ENCODE measurements at regions not wholly inside any gene's neighbourhood (a gene's known extent, or its start where the extent isn't known, plus 50 kb on each side); places are given as distances from the start of the nearest gene placed in this dataset.
A peak's percentile ranks its signal among the peaks of the same experiment; 100 is the strongest.

GRCh38 chr5:61659221-61659696 lies 327.2 kb downstream of the ZSWIM6 start:
- Histone ChIP-seq H3K36me3 (no peaks in the 10 kb centered on the region), H3K4me1 (no peaks in the 10 kb centered on the region), H3K27me3 (no peaks in the 10 kb centered on the region), H3K27ac (no peak overlapping the region), H3K9me3 (no peaks in the 10 kb centered on the region), H3K4me3 (no peak overlapping the region)
- no peak for TF ChIP-seq CTCF (IDR thresholded peaks at IDR 0.05)
- intact Hi-C loops (cut with DNase I; ENCODE audit: low total_unique reads), result loop anchor here (10.0 kb wide), 1 partner anchor 324 kb away; the partner anchor contains the start of gene ZSWIM6
- DNase-seq, result no peak

GRCh38 chr5:61662670-61663069 lies 330.6 kb downstream of the ZSWIM6 start:
- DNase-seq, result no peak
- H3K4me3 ChIP-seq, result no peak overlapping the region
- intact Hi-C loops (cut with DNase I; ENCODE audit: low total_unique reads), result no loop called here
- H3K9me3 ChIP-seq, result no peaks in the 10 kb centered on the region
- TF ChIP-seq CTCF (IDR thresholded peaks at IDR 0.05), result no peak
- H3K36me3 ChIP-seq, result no peaks in the 10 kb centered on the region
- no peak overlapping the region for H3K27ac ChIP-seq
- no peaks in the 10 kb centered on the region for H3K27me3 ChIP-seq
- no peaks in the 10 kb centered on the region for H3K4me1 ChIP-seq

GRCh38 chr5:61666064-61666621 lies 334.1 kb downstream of the ZSWIM6 start:
- Histone ChIP-seq H3K36me3 (no peaks in the 10 kb centered on the region), H3K9me3 (no peaks in the 10 kb centered on the region), H3K4me1 (no peaks in the 10 kb centered on the region), H3K4me3 (no peak overlapping the region), H3K27ac (no peak overlapping the region), H3K27me3 (no peaks in the 10 kb centered on the region)
- DNase-seq, result peak in 1 of 2 donors; percentile 31
- no peak for TF ChIP-seq CTCF (IDR thresholded peaks at IDR 0.05)
- intact Hi-C loops (cut with DNase I; ENCODE audit: low total_unique reads), result no loop called here

GRCh38 chr5:61667525-61668218 lies 335.6 kb downstream of the ZSWIM6 start:
- intact Hi-C loops (cut with DNase I; ENCODE audit: low total_unique reads), result no loop called here
- TF ChIP-seq CTCF (IDR thresholded peaks at IDR 0.05), result no peak
- no peak for DNase-seq
- Histone ChIP-seq H3K36me3 (no peaks in the 10 kb centered on the region), H3K27me3 (no peaks in the 10 kb centered on the region), H3K4me3 (no peak overlapping the region), H3K4me1 (no peaks in the 10 kb centered on the region), H3K9me3 (no peaks in the 10 kb centered on the region), H3K27ac (no peak overlapping the region)

- Histone ChIP-seq H3K9me3 (no peaks in the 10 kb centered on the region), H3K4me1 (no peaks in the 10 kb centered on the region), H3K4me3 (no peak overlapping the region), H3K27me3 (no peaks in the 10 kb centered on the region), H3K36me3 (no peaks in the 10 kb centered on the region), H3K27ac (no peak overlapping the region)
- intact Hi-C loops (cut with DNase I; ENCODE audit: low total_unique reads), result no loop called here
- DNase-seq, result no peak
- TF ChIP-seq CTCF (IDR thresholded peaks at IDR 0.05), result no peak
Measured at GRCh38 chr5:61669531-61669930, 337.5 kb downstream of the ZSWIM6 start.
